ENCODE measurements at regions not wholly inside any gene's neighbourhood (a gene's known extent, or its start where the extent isn't known, plus 50 kb on each side); places are given as distances from the start of the nearest gene placed in this dataset.

GRCh38 chr3:72317491-72317890, 530.8 kb downstream of the SHQ1 start:
- DNase-seq = no peak

- DNase-seq = no peak
These were observed 531.6 kb downstream of the SHQ1 start for GRCh38 chr3:72316501-72317279.

GRCh38 chr3:72313308-72313707, 528.4 kb upstream of the PROK2 start:
- DNase-seq = no peak

- no peak for DNase-seq
These were observed 527.4 kb upstream of the PROK2 start for GRCh38 chr3:72312339-72312738.

- no peak for DNase-seq
These were observed 526.5 kb upstream of the PROK2 start for GRCh38 chr3:72311425-72311824.

GRCh38 chr3:72310419-72311380, 525.8 kb upstream of the PROK2 start:
- DNase-seq = peak; percentile 39

GRCh38 chr3:72309661-72310418, 524.9 kb upstream of the PROK2 start:
- DNase-seq = no peak

- no peak for DNase-seq
These were observed 523.7 kb upstream of the PROK2 start for GRCh38 chr3:72308641-72309040.

- no peak for DNase-seq
These were observed 522.6 kb upstream of the PROK2 start for GRCh38 chr3:72307438-72308115.

- DNase-seq = peak; percentile 24
These were observed 521.9 kb upstream of the PROK2 start for GRCh38 chr3:72306800-72307341.

- no peak for DNase-seq
These were observed 519.0 kb upstream of the PROK2 start for GRCh38 chr3:72303926-72304325.

- no peak for DNase-seq
These were observed 516.8 kb upstream of the PROK2 start for GRCh38 chr3:72301779-72302178.

GRCh38 chr3:72300621-72301020, 515.7 kb upstream of the PROK2 start:
- DNase-seq = no peak

- no peak for DNase-seq
These were observed 514.9 kb upstream of the PROK2 start for GRCh38 chr3:72299823-72300222.

GRCh38 chr3:72299321-72299802, 514.4 kb upstream of the PROK2 start:
- no peak for DNase-seq

GRCh38 chr3:72298201-72299152, 513.5 kb upstream of the PROK2 start:
- no peak for DNase-seq

GRCh38 chr3:72297481-72297880, 512.5 kb upstream of the PROK2 start:
- no peak for DNase-seq

- DNase-seq = no peak
These were observed 511.6 kb upstream of the PROK2 start for GRCh38 chr3:72296477-72297111.

GRCh38 chr3:72295962-72296450, 511.1 kb upstream of the PROK2 start:
- DNase-seq = no peak

- DNase-seq = no peak
These were observed 510.5 kb upstream of the PROK2 start for GRCh38 chr3:72295276-72295961.

Data from kidney glomerular epithelial cell (primary cell).